ENCODE measurements at regions not wholly inside any gene's neighbourhood (a gene's known extent, or its start where the extent isn't known, plus 50 kb on each side); places are given as distances from the start of the nearest gene placed in this dataset.

DNA sequence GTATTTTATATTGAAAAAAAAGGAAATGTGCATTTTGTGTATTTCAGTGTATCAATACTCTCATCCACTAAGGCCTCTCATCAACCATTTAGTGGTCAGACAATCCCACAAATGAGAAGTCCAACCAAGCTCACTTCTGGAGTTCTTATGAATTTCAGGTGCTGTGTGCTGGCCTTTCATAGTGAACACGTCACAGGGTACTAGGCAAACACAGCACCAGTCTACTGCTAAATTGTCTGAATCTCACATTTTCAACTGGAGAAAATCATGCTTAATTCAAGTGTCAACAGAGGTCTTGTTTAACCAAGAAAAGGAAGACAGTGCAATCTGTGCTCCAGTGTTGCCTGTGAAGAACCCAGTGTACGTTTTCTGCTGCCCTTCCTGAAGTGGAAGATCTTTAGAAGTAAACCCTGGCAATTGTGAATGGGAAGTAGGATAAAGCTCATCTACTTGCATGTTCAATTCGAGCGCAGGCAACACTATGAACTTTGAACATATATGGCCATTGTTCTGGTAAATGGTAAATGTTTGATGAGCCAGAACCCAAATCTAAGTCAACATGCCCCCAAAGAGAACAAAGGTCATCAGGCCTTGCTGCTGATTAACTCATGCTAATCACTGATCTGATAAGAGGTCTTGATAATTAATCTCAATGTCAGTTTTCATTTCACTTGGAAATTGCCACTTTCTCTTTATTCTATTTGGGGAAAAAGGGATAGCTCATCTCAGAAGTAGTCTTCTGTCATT, 439.2 kb upstream of the SOX9 start:
- H3K27ac ChIP-seq (replicated peaks), result no peak overlapping the region
- H3K27me3 ChIP-seq (ENCODE audit: low read depth), result no peaks in the 10 kb centered on the region
- no peak overlapping the region for H3K4me3 ChIP-seq
- H3K4me1 ChIP-seq, result no peaks in the 10 kb centered on the region
- no peaks in the 10 kb centered on the region for H3K9me3 ChIP-seq (replicated peaks)
- no peak for DNase-seq
- TF ChIP-seq, protein P1, sequence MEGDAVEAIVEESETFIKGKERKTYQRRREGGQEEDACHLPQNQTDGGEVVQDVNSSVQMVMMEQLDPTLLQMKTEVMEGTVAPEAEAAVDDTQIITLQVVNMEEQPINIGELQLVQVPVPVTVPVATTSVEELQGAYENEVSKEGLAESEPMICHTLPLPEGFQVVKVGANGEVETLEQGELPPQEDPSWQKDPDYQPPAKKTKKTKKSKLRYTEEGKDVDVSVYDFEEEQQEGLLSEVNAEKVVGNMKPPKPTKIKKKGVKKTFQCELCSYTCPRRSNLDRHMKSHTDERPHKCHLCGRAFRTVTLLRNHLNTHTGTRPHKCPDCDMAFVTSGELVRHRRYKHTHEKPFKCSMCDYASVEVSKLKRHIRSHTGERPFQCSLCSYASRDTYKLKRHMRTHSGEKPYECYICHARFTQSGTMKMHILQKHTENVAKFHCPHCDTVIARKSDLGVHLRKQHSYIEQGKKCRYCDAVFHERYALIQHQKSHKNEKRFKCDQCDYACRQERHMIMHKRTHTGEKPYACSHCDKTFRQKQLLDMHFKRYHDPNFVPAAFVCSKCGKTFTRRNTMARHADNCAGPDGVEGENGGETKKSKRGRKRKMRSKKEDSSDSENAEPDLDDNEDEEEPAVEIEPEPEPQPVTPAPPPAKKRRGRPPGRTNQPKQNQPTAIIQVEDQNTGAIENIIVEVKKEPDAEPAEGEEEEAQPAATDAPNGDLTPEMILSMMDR (IDR thresholded peaks at IDR 0.05; ENCODE audit: borderline replicate concordance), result no peak
- no peaks in the 10 kb centered on the region for H3K36me3 ChIP-seq
- intact Hi-C loops (cut with micrococcal nuclease), result no loop called here

DNA sequence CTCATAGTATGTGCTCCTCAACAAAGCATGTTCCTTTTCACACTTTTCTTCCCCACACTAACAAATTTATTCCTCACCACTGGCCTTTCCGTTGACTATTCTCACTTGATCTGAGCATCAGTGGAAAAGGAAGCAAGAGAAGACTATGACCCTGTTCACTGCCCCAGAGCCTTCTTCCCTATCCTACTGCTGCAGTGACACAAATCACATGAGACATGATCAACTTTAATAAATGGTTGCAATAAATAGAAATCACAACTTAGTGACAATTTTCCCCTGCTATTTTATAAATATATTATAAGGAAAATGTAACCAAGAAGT, 438.7 kb upstream of the SOX9 start:
- no peaks in the 10 kb centered on the region for H3K9me3 ChIP-seq (replicated peaks)
- H3K36me3 ChIP-seq, result no peaks in the 10 kb centered on the region
- DNase-seq, result no peak
- no peak overlapping the region for H3K4me3 ChIP-seq
- H3K27me3 ChIP-seq (ENCODE audit: low read depth), result no peaks in the 10 kb centered on the region
- TF ChIP-seq, protein P1 (IDR thresholded peaks at IDR 0.05; ENCODE audit: borderline replicate concordance), result no peak
- no peaks in the 10 kb centered on the region for H3K4me1 ChIP-seq
- intact Hi-C loops (cut with micrococcal nuclease), result no loop called here
- H3K27ac ChIP-seq (replicated peaks), result no peak overlapping the region

DNA sequence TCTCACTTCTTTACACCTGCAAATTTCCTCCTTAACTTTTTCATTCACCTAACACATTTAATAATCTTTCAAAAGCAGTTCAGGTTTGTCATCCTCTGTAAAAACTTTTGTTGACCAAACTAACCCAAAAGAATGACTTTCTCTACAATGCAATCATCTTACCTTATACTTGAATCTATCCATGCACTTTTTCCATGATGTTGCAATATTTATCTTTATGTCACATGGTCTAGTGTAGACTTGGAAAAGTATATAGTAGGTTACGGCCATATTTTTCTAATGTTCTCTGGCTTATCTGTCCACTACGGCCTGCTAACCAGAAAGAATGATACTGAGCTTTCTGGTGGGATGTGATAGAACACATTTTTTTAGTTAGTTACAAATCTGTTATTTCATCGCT, 431.0 kb upstream of the SOX9 start:
- Histone ChIP-seq H3K36me3 (no peaks in the 10 kb centered on the region), H3K27me3 (ENCODE audit: low read depth) (no peaks in the 10 kb centered on the region), H3K27ac (replicated peaks) (no peak overlapping the region), H3K9me3 (replicated peaks) (no peaks in the 10 kb centered on the region), H3K4me1 (no peaks in the 10 kb centered on the region), H3K4me3 (no peak overlapping the region)
- TF ChIP-seq, protein P1 (IDR thresholded peaks at IDR 0.05; ENCODE audit: borderline replicate concordance), result no peak
- intact Hi-C loops (cut with micrococcal nuclease), result no loop called here
- DNase-seq, result no peak

DNA sequence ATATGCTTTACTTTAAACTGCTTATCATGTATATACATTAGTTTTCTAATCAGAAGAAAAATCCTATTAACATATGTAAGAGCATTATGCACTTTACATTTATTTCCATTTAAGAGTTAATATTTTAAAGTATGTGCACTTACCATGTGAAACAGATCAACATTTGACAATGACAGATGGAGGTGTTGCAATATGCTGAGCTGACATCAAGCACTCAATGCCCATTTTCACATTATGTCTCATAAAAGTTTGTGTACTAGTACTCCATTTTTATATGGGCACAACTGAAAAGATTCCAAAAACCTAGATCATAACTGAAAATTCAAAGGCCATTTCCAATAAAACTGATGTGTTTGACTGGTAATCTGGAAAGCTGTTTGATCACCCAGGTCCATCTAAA, 420.9 kb upstream of the SOX9 start:
- H3K27ac ChIP-seq (replicated peaks), result no peak overlapping the region
- intact Hi-C loops (cut with micrococcal nuclease), result no loop called here
- no peak for DNase-seq
- no peaks in the 10 kb centered on the region for H3K36me3 ChIP-seq
- no peak overlapping the region for H3K4me3 ChIP-seq
- no peaks in the 10 kb centered on the region for H3K27me3 ChIP-seq (ENCODE audit: low read depth)
- TF ChIP-seq, protein P1 (IDR thresholded peaks at IDR 0.05; ENCODE audit: borderline replicate concordance), result no peak
- H3K9me3 ChIP-seq (replicated peaks), result no peaks in the 10 kb centered on the region
- H3K4me1 ChIP-seq, result no peaks in the 10 kb centered on the region

DNA sequence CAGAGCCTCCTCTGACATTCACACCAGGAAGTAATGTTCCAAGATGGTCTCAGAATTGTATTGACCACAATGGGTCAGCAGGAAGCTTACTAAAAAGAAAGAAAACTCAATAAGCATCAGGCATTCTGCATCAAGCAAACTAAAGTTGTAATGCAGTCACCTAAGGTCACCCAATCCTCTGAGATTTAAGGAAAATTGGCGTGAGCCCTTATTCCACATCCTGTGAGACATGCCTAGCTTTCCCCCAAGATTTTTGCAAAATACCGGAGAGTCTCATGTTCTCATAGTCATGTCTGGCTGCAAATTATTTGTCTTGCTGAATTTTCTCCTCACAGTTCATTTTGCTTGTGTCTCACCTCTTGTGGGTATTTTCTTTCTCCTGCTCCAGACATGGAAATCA, 417.1 kb upstream of the SOX9 start:
- TF ChIP-seq, protein P1 (IDR thresholded peaks at IDR 0.05; ENCODE audit: borderline replicate concordance), result no peak
- intact Hi-C loops (cut with micrococcal nuclease), result no loop called here
- Histone ChIP-seq H3K4me3 (no peak overlapping the region), H3K9me3 (replicated peaks) (no peaks in the 10 kb centered on the region), H3K27me3 (ENCODE audit: low read depth) (no peaks in the 10 kb centered on the region), H3K27ac (replicated peaks) (no peak overlapping the region), H3K4me1 (no peaks in the 10 kb centered on the region), H3K36me3 (no peaks in the 10 kb centered on the region)
- DNase-seq, result no peak
